ENCODE measurements at regions not wholly inside any gene's neighbourhood (a gene's known extent, or its start where the extent isn't known, plus 50 kb on each side); places are given as distances from the start of the nearest gene placed in this dataset.
"Not testable (repeated sequence)": the region's sequence is repeated elsewhere in the genome, so short reads cannot be mapped to it uniquely, and the experiment has no call there.

DNA sequence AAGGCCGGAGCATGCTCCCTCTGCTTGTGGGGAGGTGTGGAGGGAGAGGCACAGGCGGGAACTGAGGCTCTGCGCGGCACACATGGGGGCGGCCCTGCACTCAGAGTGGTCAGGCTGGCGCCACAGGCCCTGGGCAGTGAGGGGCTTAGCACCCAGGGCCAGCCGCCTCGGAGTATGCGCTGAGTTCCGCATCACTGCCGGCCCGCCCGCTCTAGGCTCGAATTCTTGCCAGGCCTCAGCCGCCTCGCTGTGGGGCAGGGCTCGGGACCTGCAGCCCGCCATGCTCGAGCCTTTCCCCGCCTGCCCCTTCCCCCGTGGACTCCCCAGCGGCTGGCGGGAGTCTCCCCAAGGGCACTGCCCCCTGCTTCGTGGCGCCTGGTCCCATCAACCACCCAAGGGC lies 905.9 kb downstream of the SPATA31A6 start:
- in situ Hi-C loops (cut with MboI; ENCODE audit: low pct_unique_long_range_greater_than_20kb, low sequenced_read_pairs); DNase-seq: not testable (repeated sequence)

DNA sequence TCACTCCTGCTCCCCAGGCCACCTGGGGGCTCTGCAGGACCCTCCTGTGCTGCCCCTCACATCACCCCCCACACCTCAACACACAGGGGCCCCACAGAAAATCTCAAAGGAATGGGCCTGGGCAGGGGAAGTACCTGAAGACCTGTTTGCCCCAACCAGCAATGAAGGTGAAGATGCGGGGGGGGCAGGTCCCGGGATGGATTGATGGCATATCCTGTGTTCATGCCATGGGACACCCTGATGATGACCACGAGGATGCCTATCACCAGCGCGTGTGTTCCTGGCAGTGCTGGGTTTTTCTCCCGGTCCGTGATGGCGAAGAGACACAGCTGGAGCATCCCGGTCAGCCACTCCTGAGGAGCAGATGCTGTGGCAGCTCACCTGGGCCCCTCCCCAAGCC lies 926.9 kb downstream of the SPATA31A6 start:
- in situ Hi-C loops (cut with MboI; ENCODE audit: low pct_unique_long_range_greater_than_20kb, low sequenced_read_pairs); DNase-seq: not testable (repeated sequence)

DNA sequence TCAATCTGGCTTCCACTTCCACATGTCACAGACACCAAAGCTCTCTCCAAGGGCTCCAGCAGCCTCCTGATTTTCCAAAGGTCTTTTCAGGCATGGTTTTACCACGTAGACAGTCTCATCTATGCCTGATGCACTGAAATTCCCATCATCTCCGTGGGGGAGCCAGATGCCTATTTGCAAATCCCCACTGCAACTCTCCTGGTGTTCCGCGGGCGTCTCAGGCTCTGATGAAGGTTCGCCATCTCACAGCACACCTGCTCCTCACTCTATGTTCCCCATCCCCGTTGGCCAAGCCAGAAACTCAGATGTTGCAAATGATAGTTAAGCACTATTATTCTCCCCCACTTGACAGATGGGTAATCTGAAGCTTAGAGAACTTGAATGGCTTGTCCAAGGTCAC lies 929.4 kb downstream of the SPATA31A6 start:
- in situ Hi-C loops (cut with MboI; ENCODE audit: low pct_unique_long_range_greater_than_20kb, low sequenced_read_pairs); DNase-seq: not testable (repeated sequence)

DNA sequence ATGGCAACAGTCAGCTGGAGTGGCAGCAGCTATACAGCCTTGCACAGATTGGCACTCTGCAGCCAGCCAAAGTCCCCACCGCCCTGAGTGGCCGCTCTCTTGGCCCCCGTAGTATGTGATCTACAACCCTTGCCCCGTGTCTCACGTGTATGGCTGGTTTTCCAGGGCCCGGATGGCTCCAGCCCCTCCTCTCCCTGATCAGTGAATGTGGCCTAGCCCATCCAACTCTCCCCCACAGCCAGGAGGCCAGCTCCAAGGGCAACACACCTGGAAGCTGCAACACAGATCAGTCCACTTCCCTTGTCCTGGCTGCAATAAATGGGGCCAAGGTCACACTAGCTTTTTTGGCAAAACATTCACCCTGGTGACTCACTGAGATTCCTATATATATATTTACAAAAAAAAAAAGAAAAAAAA lies 932.4 kb downstream of the SPATA31A6 start:
- DNase-seq; in situ Hi-C loops (cut with MboI; ENCODE audit: low pct_unique_long_range_greater_than_20kb, low sequenced_read_pairs): not testable (repeated sequence)

DNA sequence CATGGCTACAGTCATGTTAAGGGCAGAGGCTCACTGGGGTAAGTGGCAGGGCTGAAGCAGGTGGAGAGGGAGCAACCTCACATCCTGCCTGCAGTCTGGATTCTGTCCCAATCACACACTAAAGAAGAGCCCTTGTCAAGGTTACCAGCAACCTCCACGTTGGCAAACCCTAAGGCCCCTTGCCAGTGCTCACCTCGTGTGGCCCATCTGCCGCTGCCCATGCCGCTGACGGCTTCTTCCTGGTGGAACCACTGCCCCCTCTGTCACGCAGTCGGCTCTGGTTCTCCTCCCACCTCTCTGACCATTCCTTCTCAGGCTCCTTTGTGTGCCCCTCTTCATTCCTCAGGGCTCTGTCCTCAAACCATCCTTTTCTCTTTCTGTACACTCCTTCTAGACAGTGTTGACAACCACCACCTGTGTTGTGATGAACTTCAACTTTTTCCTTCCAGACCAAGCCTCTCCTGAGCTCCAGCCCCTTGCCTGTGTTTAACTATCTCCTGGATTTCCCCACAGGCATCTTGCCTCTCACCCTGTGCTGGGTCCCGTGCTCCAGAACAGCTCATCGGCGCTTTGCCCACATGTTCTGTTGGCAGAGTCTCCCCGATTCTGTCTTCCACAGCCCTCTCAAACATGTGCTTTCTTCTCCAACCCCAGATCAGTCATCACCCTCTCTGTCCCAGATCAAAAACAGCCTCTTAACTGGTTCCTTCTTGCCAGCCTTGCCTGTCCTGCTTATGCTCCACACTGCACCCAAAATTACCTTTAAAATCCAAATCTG lies 934.8 kb downstream of the SPATA31A6 start:
- in situ Hi-C loops (cut with MboI; ENCODE audit: low pct_unique_long_range_greater_than_20kb, low sequenced_read_pairs) = not testable (repeated sequence)

DNA sequence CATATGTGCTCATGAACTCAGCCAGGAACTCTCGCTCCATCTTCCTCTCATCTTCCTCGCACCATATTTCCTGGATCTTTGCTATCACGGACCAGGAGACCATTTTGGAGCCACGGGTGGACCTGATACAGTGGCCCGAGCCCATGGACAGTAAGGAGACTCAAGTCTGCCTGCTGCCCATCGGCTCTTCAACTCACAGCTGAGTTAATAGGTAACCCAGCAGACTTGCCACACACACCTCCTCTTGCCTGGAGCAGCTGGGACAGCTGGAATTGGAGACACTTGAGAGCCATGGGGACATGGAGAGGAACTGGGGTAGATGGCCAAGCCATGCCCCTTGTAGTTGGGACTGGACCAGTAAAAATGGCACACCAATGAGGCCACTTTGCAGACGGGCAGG lies 936.1 kb downstream of the SPATA31A6 start:
- in situ Hi-C loops (cut with MboI; ENCODE audit: low pct_unique_long_range_greater_than_20kb, low sequenced_read_pairs); DNase-seq: not testable (repeated sequence)

More for the DNA sequence above, 934.8 kb downstream of the SPATA31A6 start:
- not testable (repeated sequence) for DNase-seq

DNA sequence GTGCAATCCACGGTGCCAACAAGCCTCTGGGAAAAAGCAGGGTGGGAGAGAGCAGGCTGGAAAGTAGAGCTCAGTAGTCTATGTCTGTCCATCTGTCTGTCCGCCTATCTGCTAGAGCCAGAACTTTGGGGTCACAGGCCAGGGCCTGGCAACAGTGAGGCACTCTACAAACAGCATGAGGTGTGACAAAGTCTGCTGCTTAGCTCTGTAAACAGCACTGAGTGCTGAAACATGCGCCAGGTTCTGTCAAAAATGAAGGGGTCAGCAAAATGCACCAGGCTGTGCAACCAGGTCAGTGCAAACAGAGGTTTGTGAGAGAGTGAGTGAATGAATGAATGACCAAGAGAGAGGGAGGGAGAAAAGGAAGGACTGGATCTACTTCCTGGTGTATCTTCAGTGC lies 936.5 kb downstream of the SPATA31A6 start:
- in situ Hi-C loops (cut with MboI; ENCODE audit: low pct_unique_long_range_greater_than_20kb, low sequenced_read_pairs) = not testable (repeated sequence)

DNA sequence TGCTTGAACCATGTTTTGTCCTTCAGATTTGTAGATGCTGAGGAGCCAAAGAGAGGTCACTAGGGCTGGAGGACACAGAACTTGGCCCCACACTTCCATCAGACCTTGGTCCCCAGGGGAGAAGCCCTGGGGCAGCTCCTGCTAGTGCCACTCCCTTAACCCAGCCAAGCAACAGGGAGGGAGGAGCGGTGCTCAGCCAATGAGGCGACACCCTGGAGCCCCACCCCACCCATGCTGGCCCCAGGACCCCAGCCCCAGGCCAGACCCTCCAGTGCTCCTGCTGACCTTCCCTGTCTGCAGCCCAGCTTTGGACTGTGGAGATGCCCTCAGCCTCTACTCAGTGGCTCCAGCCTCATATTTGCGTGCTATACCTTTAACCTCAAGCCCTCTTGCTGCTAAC lies 942.4 kb downstream of the SPATA31A6 start:
- in situ Hi-C loops (cut with MboI; ENCODE audit: low pct_unique_long_range_greater_than_20kb, low sequenced_read_pairs); DNase-seq: not testable (repeated sequence)

More for the DNA sequence above, 936.5 kb downstream of the SPATA31A6 start:
- DNase-seq = not testable (repeated sequence)

DNA sequence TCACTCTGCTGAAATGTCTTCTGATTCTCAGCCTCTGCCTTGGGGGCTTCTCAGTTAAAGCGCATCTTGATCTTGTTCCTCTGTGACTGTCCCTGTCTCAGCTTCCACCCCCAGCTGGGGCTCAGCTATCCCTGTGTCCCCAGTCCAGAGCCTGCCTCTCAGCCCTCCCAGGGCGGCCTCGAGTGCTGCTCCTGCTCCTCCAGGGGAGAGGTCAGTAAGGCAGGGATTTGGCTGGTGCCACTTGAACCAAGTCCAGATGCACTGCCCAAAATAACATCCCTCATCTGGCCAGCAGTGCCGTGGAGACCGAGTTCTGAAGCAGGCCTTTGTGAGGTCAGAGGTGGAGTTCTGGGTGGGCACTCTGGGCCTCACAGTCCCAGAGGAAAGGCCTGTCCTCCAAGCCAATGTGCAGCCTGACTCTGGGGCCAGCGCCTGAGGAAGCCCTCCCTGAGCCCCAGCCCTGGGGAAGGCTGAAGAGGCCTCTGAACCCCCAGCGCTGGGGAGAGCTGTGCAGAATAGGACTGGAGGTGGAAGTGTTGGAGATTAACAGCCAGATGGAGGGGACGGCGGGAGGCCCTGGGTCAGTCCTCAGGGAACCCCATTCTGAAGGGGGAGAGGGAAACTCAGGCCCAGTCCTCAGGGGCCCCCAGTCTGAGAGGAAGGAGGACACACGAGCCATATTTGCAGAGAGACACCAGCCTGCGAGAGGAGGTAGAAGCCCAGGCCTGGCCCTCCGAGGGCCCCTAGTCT lies 943.7 kb downstream of the SPATA31A6 start:
- not testable (repeated sequence) for DNase-seq

DNA sequence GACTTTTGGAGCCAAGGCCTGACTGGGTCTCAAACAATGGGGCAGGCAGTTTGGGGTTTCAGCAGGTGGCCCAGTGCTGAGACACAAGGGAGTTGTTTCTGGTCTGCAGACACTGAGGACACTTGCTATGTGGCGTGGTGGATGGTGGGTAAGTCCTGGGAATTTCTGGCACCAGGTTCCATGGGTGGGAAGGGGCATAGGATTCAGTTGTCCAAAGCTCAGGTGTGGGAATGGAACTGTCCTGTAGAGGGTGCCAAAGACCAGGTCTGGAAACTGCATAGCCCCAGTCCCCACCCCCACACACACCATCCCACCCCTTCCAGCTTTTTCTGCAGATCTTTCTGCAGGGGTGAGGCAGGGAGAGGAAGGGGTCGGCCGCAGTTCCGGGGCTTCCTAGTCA lies 944.5 kb downstream of the SPATA31A6 start:
- in situ Hi-C loops (cut with MboI; ENCODE audit: low pct_unique_long_range_greater_than_20kb, low sequenced_read_pairs); DNase-seq: not testable (repeated sequence)

More for the DNA sequence above, 943.7 kb downstream of the SPATA31A6 start:
- in situ Hi-C loops (cut with MboI; ENCODE audit: low pct_unique_long_range_greater_than_20kb, low sequenced_read_pairs) = not testable (repeated sequence)

DNA sequence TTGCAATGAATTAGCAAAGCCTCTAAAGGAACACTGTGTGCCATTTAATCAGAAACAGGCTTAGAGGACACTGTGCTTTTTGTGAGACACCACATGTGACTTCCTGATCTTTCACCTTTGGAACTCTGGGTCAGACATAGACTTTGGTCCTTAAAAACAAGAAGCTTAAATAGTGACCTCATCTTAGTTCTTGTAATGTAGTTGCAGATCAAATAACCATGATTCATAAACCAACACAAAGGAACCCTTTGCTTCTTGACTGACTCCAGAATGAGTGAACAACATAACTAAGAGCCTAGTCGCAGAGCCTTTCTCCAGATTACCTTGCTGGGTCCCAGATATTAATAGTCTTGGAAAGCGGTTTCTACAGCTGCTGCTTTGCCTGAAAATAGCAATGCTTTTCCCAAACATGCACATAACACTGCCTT lies 947.3 kb downstream of the SPATA31A6 start:
- not testable (repeated sequence) for DNase-seq

DNA sequence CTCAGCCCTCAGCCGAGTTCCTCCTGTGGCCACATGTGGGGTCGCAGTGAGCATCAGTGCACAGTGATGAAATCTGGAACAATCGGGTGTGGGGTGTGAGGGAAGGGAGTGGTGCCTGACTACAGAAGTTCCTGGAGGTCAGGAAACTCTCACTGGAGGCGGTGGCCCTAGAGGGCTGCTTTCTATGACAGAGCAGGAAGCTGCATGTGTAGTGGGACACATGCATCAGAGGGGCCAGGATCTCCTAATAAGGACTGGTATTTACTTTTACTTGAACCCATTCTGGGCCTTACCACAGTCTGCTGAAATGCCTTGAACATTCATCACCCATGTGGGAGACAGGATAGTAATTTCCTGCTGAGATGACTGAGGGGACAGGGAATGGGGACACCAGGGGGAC lies 952.0 kb downstream of the SPATA31A6 start:
- in situ Hi-C loops (cut with MboI; ENCODE audit: low pct_unique_long_range_greater_than_20kb, low sequenced_read_pairs) = not testable (repeated sequence)

More for the DNA sequence above, 947.3 kb downstream of the SPATA31A6 start:
- in situ Hi-C loops (cut with MboI; ENCODE audit: low pct_unique_long_range_greater_than_20kb, low sequenced_read_pairs) = not testable (repeated sequence)

DNA sequence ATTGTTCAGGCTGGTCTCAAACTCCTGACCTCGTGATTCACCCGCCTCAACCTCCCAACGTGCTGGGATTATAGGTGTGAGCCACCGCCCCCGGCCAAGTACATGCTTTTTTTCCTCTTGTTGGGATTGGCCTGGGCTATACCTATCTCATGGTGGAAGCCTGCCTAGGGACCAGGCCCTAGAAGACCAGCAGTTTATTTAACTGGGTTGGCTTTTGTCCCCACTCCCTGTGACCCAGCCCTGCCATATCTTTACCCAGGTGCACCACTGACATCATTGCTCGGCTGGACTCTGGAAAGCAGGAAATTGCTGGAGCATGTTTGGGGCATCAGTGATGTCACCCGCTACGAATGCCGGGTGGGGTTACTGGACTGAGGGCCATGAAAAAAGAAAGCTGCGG lies 955.5 kb downstream of the SPATA31A6 start:
- DNase-seq; in situ Hi-C loops (cut with MboI; ENCODE audit: low pct_unique_long_range_greater_than_20kb, low sequenced_read_pairs): not testable (repeated sequence)

More for the DNA sequence above, 952.0 kb downstream of the SPATA31A6 start:
- DNase-seq = peak; percentile 65

DNA sequence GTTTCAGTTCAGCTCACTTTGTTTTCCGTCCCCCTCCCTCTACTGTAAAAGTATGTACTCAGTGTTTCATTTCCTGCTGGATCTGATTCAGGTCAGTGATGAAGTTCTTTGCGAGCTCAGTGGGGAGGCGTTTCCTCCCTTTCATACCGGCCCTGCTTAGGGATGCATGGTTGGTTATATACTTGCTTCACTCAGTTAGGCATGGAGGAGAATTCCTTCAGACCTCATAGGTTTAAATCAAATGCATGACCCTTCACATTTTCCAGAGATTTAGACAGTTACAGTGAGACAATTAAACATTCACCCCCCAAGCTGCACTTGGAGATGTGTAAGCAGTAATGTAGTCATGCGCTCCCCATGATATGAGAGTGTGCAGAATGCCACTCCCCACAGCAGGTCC lies 955.9 kb downstream of the SPATA31A6 start:
- DNase-seq; in situ Hi-C loops (cut with MboI; ENCODE audit: low pct_unique_long_range_greater_than_20kb, low sequenced_read_pairs): not testable (repeated sequence)

DNA sequence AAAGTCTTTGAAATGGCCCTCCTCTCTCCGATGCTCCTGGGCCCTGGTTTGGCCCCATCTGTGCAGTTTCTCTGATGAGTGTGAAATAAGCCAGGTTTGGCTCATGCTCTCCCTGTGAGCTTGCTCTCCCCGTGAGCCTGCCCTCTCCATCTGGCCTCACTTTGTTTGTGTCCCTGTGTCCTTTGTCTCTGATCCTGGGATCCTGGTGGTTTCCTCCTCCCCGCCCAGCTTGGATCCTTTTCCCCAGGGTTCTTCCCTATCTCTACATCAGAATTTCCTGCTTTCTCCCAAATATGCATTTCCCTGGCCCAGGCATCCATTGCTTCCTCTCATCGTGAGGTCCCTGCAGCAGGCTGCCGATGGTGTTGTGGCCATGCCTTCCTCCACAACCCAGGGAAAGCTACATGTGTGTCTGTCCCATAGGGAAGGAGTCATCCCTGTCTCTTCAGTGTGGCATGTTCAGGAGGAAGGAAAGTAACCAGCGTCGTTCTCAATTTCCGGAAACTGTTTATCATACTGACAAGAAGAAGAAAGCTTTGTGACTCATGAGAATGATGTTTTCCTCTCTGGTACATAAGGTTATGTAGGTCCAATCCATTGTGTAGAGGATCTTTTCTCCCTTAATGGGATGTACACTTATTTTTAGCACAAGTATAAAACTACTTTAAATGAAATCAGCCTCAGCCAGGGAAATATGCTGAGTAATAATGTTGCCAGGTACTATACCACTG lies 956.6 kb downstream of the SPATA31A6 start:
- DNase-seq; in situ Hi-C loops (cut with MboI; ENCODE audit: low pct_unique_long_range_greater_than_20kb, low sequenced_read_pairs): not testable (repeated sequence)
